ENCODE measurements at regions not wholly inside any gene's neighbourhood (a gene's known extent, or its start where the extent isn't known, plus 50 kb on each side); places are given as distances from the start of the nearest gene placed in this dataset.

- TF ChIP-seq CTCF (IDR thresholded peaks at IDR 0.05; ENCODE audit: insufficient read depth, low read length, poor library complexity, severe bottlenecking): no peak
- H3K4me3 ChIP-seq (ENCODE audit: low read depth, low read length): no peak overlapping the region
Observed at GRCh38 chr11:97962758-97963157, 1058.0 kb upstream of the CNTN5 start.

GRCh38 chr11:97963528-97964331 lies 1057.0 kb upstream of the CNTN5 start:
- DNase-seq (ENCODE audit: low read depth): no peak
- Histone ChIP-seq H3K36me3 (ENCODE audit: control insufficient read depth, insufficient read depth, low read length) (no peaks in the 10 kb centered on the region), H3K27me3 (ENCODE audit: control insufficient read depth, insufficient read depth, low read length) (no peaks in the 10 kb centered on the region), H3K4me3 (ENCODE audit: low read depth, low read length) (no peak overlapping the region)
- no peak for TF ChIP-seq CTCF (IDR thresholded peaks at IDR 0.05; ENCODE audit: insufficient read depth, low read length, poor library complexity, severe bottlenecking)

More at GRCh38 chr11:97962758-97963157, 1058.0 kb upstream of the CNTN5 start:
- Histone ChIP-seq H3K27me3 (ENCODE audit: control insufficient read depth, insufficient read depth, low read length) (no peaks in the 10 kb centered on the region), H3K36me3 (ENCODE audit: control insufficient read depth, insufficient read depth, low read length) (no peaks in the 10 kb centered on the region)
- DNase-seq (ENCODE audit: low read depth): no peak

GRCh38 chr11:97964332-97965004 lies 1056.3 kb upstream of the CNTN5 start:
- no peaks in the 10 kb centered on the region for H3K27me3 ChIP-seq (ENCODE audit: control insufficient read depth, insufficient read depth, low read length)
- no peak for DNase-seq (ENCODE audit: low read depth)
- TF ChIP-seq CTCF (IDR thresholded peaks at IDR 0.05; ENCODE audit: insufficient read depth, low read length, poor library complexity, severe bottlenecking): no peak
- no peak overlapping the region for H3K4me3 ChIP-seq (ENCODE audit: low read depth, low read length)
- H3K36me3 ChIP-seq (ENCODE audit: control insufficient read depth, insufficient read depth, low read length): no peaks in the 10 kb centered on the region

GRCh38 chr11:97965849-97966646 lies 1054.7 kb upstream of the CNTN5 start:
- TF ChIP-seq CTCF (IDR thresholded peaks at IDR 0.05; ENCODE audit: insufficient read depth, low read length, poor library complexity, severe bottlenecking): no peak
- peak; percentile 64 for DNase-seq (ENCODE audit: low read depth)
- no peaks in the 10 kb centered on the region for H3K27me3 ChIP-seq (ENCODE audit: control insufficient read depth, insufficient read depth, low read length)
- no peak overlapping the region for H3K4me3 ChIP-seq (ENCODE audit: low read depth, low read length)
- H3K36me3 ChIP-seq (ENCODE audit: control insufficient read depth, insufficient read depth, low read length): no peaks in the 10 kb centered on the region

- no peaks in the 10 kb centered on the region for H3K36me3 ChIP-seq (ENCODE audit: control insufficient read depth, insufficient read depth, low read length)
- no peaks in the 10 kb centered on the region for H3K27me3 ChIP-seq (ENCODE audit: control insufficient read depth, insufficient read depth, low read length)
- H3K4me3 ChIP-seq (ENCODE audit: low read depth, low read length): no peak overlapping the region
- no peak for TF ChIP-seq CTCF (IDR thresholded peaks at IDR 0.05; ENCODE audit: insufficient read depth, low read length, poor library complexity, severe bottlenecking)
- no peak for DNase-seq (ENCODE audit: low read depth)
Observed at GRCh38 chr11:97966901-97967300, 1053.8 kb upstream of the CNTN5 start.
